HG03354 (cell line): ENCODE measurements at regions not wholly inside any gene's neighbourhood (a gene's known extent, or its start where the extent isn't known, plus 50 kb on each side); places are given as distances from the start of the nearest gene placed in this dataset.
"Not testable (repeated sequence)": the region's sequence is repeated elsewhere in the genome, so short reads cannot be mapped to it uniquely, and the experiment has no call there.

Experiments used
- ATAC-seq: cut with Tn5 transposase; IDR thresholded peaks from one replicate; pipeline ENCODE4 v1.9.1; 2021; ENCODE audit warnings: mild to moderate bottlenecking; ENCODE audit not compliant: unreplicated experiment, poor library complexity, severe bottlenecking

DNA sequence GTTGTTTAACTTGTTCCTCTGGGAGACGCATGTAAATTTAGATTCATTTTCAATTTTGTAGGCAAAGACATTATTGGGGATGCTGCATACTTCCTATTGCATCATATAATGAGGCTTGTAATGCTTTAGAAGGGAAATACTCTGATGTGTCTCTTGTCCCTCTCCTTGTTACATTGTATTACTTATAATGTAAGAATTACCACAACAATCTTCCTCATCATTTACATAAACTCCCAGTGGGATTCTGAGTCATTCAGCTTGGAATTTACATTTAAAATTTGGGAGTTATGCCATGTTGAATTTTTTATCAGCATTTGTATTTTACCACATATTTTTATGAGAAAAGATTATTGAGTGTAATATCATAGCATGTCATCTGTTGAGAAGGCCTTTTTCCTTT lies 963.4 kb upstream of the NRXN1 start:
- ATAC-seq, result no peak

DNA sequence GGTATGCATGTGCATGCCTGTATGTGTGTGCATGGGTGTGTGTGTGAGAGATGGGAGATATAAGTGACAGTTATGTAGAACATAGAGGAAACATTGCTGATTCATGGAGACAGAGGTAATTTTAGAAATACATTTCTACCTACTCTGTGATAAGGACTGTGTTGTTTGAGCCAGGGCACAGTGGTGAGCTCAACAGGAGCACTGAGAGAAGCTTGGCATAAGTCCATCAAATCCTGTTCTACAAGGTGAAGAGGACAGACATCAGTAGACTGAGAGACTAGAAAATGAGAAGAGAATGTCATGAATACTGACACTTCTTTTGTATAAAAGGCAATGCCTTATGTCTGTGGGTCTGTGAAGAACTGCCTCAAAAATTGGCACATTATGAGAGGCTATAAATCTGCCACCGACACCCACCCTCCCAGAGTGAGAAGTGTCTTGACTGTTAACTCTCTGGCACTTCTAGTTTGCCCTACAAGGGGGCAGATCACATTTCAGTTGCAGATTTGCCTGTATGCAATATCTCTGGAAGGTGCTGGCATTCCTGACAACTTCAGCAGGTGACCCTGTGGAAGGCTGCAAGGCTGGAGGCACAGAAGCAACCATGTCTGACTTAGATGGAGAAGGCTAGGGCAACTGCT lies 962.3 kb upstream of the NRXN1 start:
- no peak for ATAC-seq

DNA sequence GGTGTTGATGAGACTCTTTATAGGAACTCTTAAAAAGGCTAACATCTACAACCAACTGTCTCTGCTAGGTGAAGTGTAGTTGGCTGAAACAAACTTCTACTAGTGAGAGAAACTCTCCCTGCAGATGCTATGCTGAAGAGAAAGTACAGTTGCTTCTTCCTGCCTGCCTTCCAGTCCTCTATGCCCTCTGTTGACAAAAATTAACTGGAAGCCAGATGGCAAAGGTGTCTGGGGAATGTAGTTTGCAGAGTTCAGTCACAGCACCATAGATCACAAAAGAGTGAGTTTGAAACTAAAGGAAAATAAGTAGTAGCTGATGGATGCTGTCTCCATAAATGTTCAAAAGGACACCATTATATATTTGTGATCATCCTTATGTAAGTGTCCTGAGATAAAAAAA lies 958.8 kb upstream of the NRXN1 start:
- no peak for ATAC-seq

- ATAC-seq, result no peak
Observed at GRCh38 chr2:51986101-51986500, 954.2 kb upstream of the NRXN1 start.

DNA sequence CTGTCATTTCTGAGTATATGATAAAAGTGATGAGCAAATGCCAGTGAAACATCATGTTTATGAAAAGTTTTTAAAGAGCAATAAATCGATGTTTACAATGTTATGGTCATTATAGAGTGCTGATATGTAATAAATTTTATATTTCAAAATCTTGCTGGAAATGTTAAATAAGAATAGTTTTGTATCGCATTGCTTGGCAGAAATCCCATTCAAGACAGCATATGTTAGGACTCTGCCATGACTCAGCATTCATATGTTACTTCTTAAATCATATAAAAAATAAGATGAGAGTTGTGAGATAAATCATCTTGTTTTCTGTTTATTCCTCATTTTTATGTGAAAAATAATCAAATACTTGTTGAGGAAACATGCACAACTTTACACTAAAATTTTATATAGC lies 949.9 kb upstream of the NRXN1 start:
- ATAC-seq, result no peak

GRCh38 chr2:51976623-51977022 lies 944.7 kb upstream of the NRXN1 start:
- no peak for ATAC-seq

- no peak for ATAC-seq
Observed at GRCh38 chr2:51971136-51971535, 939.2 kb upstream of the NRXN1 start.

GRCh38 chr2:51969347-51969746 lies 937.4 kb upstream of the NRXN1 start:
- ATAC-seq, result no peak

DNA sequence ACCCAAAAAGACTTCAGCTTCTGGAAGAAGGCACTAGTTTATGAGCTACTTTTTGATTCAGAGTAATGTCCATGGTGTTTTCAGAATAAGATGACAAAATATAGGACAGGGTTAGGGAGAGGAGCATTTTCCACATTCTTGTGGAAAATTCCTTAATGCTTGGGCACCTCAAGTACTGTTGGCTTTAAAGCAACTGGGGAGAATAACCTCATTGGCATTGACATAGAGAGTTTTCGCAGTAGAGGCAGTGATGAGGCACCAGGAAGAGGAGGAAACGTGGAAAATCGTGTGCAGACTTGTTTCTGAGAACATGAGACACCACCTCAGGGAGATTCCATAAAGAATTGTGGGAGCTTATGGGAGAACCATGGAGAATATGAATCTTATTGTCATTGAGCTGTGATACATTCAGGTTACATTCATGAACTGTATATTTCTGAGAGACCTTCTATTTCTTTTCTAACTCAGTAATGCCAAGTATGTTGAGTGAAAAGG lies 929.0 kb upstream of the NRXN1 start:
- no peak for ATAC-seq

DNA sequence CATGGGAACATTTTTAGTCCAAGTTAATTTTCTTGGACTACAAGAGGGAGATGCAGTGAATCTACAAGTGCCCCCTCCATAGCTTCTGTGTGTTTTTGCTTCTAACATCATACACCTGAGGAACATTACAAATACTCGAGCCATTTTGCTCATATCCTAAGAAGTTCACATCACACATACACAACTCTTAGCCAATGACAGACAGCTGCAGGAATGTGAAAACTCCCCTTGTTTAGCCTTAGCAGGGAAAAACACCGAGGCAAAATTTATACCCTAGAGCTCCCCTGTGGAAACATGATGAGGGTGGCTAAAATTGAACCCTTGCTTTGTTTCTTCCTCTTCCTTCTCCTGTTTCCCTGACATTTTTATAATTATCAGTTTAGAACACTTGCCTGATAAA lies 928.3 kb upstream of the NRXN1 start:
- ATAC-seq, result no peak

- no peak for ATAC-seq
Observed at GRCh38 chr2:51959696-51960095, 927.8 kb upstream of the NRXN1 start.

- no peak for ATAC-seq
Observed at GRCh38 chr2:51953931-51954330, 922.0 kb upstream of the NRXN1 start.

- ATAC-seq, result no peak
Observed at GRCh38 chr2:51921076-51921475, 889.1 kb upstream of the NRXN1 start.

- no peak for ATAC-seq
Observed at GRCh38 chr2:51920509-51920908, 888.6 kb upstream of the NRXN1 start.

DNA sequence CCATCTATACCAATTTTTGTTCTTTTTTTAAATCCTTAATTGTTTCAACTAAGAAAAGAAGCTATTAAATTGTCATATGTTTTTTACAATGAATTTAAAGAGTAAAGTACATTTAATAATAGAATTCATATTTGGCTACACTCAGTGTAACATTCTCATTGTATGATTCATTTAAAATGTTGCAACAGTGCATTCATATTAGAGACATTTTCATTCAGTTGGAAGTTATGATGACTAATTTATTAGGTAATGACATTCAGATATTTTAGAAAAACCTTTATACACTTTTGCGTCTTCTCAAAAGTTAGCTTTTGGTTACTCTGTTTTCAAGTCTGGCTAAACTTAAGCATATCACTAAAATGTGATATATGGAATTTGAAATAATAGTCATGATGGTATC lies 887.5 kb upstream of the NRXN1 start:
- ATAC-seq, result no peak

- no peak for ATAC-seq
Observed at GRCh38 chr2:51918113-51918512, 886.2 kb upstream of the NRXN1 start.

- no peak for ATAC-seq
Observed at GRCh38 chr2:51903728-51904127, 871.8 kb upstream of the NRXN1 start.

GRCh38 chr2:51899643-51900042 lies 867.7 kb upstream of the NRXN1 start:
- no peak for ATAC-seq

- not testable (repeated sequence) for ATAC-seq
Observed at GRCh38 chr2:51894584-51894983, 862.7 kb upstream of the NRXN1 start.

GRCh38 chr2:51888120-51888519 lies 856.2 kb upstream of the NRXN1 start:
- no peak for ATAC-seq

DNA sequence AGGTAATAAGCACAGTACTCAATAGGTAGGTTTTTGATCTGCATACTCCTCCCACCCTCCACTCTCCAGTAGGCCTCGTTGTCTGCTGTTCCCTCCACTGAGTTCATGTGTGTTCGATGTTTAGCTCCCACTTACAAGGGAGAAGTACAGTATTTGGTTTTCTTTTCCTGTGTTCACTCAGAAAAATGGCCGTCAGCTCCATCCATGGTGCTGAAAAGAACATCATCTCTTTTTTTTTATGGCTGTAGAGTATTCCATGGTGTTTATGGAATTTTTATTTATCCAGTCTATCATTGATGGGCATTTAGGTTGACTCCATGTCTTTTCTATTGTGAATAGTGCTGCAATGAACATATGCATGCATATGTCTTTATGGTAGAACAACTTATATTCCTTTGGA lies 849.7 kb upstream of the NRXN1 start:
- ATAC-seq, result no peak

DNA sequence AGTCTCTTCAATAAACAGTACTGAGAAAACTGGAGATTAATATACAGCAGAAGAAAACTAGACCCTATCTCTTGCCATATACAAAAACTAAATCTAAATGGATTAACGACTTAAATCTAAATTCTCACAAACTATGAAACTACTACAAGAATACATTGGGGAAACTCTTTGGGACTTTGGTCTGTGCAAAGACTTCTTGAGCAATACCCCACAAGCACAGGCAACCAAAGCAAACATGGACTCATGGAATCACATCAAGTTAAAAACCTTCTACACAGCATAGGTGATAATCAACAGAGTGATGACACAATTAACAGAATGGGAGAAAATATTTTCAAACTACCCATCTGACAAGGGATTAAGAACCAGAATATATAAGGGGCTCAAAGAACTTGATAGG lies 848.2 kb upstream of the NRXN1 start:
- ATAC-seq, result no peak
